GM18517 (cell line): ENCODE measurements at regions not wholly inside any gene's neighbourhood (a gene's known extent, or its start where the extent isn't known, plus 50 kb on each side); places are given as distances from the start of the nearest gene placed in this dataset.
A peak's percentile ranks its signal among the peaks of the same experiment; 100 is the strongest.

Source experiments
- ATAC-seq: cut with Tn5 transposase; IDR thresholded peaks from one replicate; pipeline ENCODE4 v1.9.1; 2021; ENCODE audit warnings: mild to moderate bottlenecking, moderate library complexity; ENCODE audit not compliant: unreplicated experiment

GRCh38 chr15:99507504-99508310, 58.1 kb upstream of the MEF2A start:
- no peak for ATAC-seq

- no peak for ATAC-seq
These were observed 57.5 kb upstream of the MEF2A start for GRCh38 chr15:99508311-99508645.

- no peak for ATAC-seq
These were observed 56.9 kb upstream of the MEF2A start for GRCh38 chr15:99508852-99509251.

GRCh38 chr15:99509686-99510461, 55.9 kb upstream of the MEF2A start:
- ATAC-seq: no peak

GRCh38 chr15:99511531-99511865, 54.3 kb upstream of the MEF2A start:
- ATAC-seq: no peak

- peak; percentile 72 for ATAC-seq
These were observed 53.7 kb upstream of the MEF2A start for GRCh38 chr15:99511866-99512661.

- no peak for ATAC-seq
These were observed 51.5 kb upstream of the MEF2A start for GRCh38 chr15:99514306-99514705.
